ENCODE measurements at regions not wholly inside any gene's neighbourhood (a gene's known extent, or its start where the extent isn't known, plus 50 kb on each side); places are given as distances from the start of the nearest gene placed in this dataset.

DNA sequence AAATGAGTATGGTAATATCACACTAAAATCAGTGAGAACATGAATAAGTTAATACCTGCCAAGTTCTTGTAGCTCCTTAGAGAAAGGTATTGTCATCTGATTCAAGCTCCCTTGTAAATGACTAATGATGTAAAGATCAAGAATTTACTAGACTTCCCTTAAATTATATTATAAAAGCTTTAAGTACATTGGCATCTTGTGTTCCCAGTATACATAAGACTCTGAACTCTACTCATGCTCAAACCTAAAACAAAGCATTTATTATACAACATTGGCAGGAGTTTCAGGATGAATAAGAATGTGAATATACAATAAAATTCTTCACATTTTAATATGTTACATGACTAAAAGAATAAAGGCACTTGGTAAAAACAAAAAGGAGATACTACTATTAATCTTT, 126.8 kb upstream of the UNC5C start:
- Mint-ChIP-seq H3K27ac (ENCODE audit: unreplicated experiment) (no peak overlapping the region), H3K36me3 (ENCODE audit: unreplicated experiment) (no peaks in the 10 kb centered on the region), H3K4me1 (ENCODE audit: unreplicated experiment) (no peaks in the 10 kb centered on the region)

DNA sequence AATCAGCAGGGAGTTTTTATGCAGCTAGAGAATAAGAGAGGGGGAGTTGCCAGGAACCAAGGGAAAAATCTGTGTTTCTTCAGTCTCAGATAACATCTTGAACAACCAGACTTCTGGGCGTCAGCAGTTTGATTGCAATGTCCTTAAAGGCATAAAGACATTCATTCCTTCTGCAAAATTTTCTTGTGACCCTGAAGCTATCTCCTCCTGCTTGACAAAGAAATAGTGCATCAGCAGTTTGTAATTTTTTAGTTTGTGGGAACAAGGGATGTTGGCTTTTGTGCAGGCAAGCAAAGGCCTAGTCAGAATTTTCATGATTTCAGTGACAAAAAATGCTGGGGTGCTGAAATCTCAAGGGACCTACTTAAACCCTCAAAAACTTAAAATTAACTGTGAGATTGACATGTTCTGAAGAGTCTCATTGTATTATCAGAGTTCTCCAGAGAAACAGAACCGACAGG, 125.8 kb upstream of the UNC5C start:
- no peak for DNase-seq (ENCODE audit: extremely low spot score, unreplicated experiment)
- no peak overlapping the region for H3K27ac Mint-ChIP-seq (ENCODE audit: unreplicated experiment)
- no peaks in the 10 kb centered on the region for H3K27me3 Mint-ChIP-seq (ENCODE audit: unreplicated experiment)
- H3K4me3 Mint-ChIP-seq (ENCODE audit: unreplicated experiment) = no peak overlapping the region
- H3K4me1 Mint-ChIP-seq (ENCODE audit: unreplicated experiment) = no peaks in the 10 kb centered on the region
- H3K9me3 Mint-ChIP-seq (ENCODE audit: unreplicated experiment) = no peaks in the 10 kb centered on the region
- H3K36me3 Mint-ChIP-seq (ENCODE audit: unreplicated experiment) = no peaks in the 10 kb centered on the region
- TF ChIP-seq, protein P1, sequence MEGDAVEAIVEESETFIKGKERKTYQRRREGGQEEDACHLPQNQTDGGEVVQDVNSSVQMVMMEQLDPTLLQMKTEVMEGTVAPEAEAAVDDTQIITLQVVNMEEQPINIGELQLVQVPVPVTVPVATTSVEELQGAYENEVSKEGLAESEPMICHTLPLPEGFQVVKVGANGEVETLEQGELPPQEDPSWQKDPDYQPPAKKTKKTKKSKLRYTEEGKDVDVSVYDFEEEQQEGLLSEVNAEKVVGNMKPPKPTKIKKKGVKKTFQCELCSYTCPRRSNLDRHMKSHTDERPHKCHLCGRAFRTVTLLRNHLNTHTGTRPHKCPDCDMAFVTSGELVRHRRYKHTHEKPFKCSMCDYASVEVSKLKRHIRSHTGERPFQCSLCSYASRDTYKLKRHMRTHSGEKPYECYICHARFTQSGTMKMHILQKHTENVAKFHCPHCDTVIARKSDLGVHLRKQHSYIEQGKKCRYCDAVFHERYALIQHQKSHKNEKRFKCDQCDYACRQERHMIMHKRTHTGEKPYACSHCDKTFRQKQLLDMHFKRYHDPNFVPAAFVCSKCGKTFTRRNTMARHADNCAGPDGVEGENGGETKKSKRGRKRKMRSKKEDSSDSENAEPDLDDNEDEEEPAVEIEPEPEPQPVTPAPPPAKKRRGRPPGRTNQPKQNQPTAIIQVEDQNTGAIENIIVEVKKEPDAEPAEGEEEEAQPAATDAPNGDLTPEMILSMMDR (IDR thresholded peaks at IDR 0.05) = no peak

More for the DNA sequence above, 126.8 kb upstream of the UNC5C start:
- TF ChIP-seq, protein P1 (IDR thresholded peaks at IDR 0.05) = no peak
- no peaks in the 10 kb centered on the region for H3K9me3 Mint-ChIP-seq (ENCODE audit: unreplicated experiment)
- no peaks in the 10 kb centered on the region for H3K27me3 Mint-ChIP-seq (ENCODE audit: unreplicated experiment)
- no peak overlapping the region for H3K4me3 Mint-ChIP-seq (ENCODE audit: unreplicated experiment)
- no peak for DNase-seq (ENCODE audit: extremely low spot score, unreplicated experiment)

DNA sequence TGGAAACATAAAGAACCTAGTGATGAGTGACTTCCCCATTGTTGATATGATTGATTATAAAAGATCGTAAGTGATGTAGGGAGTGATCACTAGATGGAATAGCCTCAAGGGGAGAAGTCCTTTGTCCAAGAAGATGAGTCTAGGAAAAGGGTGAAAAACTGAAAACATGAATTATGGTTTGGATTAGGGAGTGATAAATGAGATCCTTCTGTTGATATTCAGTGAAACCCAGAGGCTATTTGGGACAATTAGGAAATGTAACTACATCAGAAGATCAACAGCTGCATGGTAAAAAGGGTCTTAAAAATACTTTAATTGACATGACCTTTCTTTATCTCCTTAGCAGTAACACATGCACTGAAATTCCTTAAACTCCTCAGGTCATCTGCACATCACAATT, 124.0 kb upstream of the UNC5C start:
- no peak for DNase-seq (ENCODE audit: extremely low spot score, unreplicated experiment)
- Mint-ChIP-seq H3K4me1 (ENCODE audit: unreplicated experiment) (no peaks in the 10 kb centered on the region), H3K9me3 (ENCODE audit: unreplicated experiment) (no peaks in the 10 kb centered on the region), H3K27ac (ENCODE audit: unreplicated experiment) (no peak overlapping the region), H3K27me3 (ENCODE audit: unreplicated experiment) (no peaks in the 10 kb centered on the region), H3K36me3 (ENCODE audit: unreplicated experiment) (no peaks in the 10 kb centered on the region), H3K4me3 (ENCODE audit: unreplicated experiment) (no peak overlapping the region)
- TF ChIP-seq, protein P1 (IDR thresholded peaks at IDR 0.05) = no peak

DNA sequence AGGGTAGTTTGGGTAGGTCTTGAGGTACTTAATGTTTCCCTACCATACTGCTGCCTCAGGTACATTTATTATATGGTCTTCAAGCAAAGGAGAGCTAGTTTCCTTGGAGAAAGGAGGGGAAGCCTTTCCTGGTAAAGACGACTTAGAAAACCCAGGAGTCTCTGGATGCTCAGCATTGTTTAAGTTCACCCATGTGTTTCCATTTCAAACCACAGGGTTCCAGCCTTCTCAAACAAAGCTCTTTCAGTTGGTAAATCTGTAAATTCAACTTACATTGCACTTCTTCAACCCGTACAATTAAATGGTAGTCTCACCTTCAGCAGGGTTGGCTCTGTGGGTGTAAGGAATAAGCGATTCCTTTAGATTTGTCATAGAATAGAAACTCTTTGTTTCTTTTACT, 111.9 kb upstream of the UNC5C start:
- Mint-ChIP-seq H3K36me3 (ENCODE audit: unreplicated experiment) (peaks cover 1% of the 10 kb centered on the region), H3K4me1 (ENCODE audit: unreplicated experiment) (no peaks in the 10 kb centered on the region), H3K4me3 (ENCODE audit: unreplicated experiment) (no peak overlapping the region), H3K9me3 (ENCODE audit: unreplicated experiment) (peaks cover 27% of the 10 kb centered on the region), H3K27me3 (ENCODE audit: unreplicated experiment) (peaks cover 4% of the 10 kb centered on the region), H3K27ac (ENCODE audit: unreplicated experiment) (no peak overlapping the region)
- no peak for DNase-seq (ENCODE audit: extremely low spot score, unreplicated experiment)
- TF ChIP-seq, protein P1 (IDR thresholded peaks at IDR 0.05) = no peak

DNA sequence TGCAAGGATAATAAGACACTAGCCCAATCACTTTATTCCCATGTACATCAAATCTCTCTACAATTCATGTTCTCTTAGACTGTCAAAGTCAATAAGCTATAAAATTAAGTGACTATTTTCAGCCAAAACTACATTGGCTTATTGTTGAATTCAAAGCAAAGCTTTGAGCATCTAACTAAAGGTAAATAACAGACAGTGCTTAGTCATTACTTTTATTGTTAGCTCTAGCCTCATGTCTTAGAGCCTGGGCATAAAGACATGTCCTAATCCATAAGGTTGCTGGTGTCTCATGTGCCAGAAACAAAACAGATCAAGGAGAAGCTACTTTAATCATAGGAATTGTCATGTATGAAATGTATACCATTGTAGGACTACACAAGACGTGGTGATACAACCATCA, 103.1 kb upstream of the UNC5C start:
- Mint-ChIP-seq H3K27me3 (ENCODE audit: unreplicated experiment) (no peaks in the 10 kb centered on the region), H3K4me3 (ENCODE audit: unreplicated experiment) (no peak overlapping the region), H3K27ac (ENCODE audit: unreplicated experiment) (no peak overlapping the region), H3K4me1 (ENCODE audit: unreplicated experiment) (no peaks in the 10 kb centered on the region), H3K36me3 (ENCODE audit: unreplicated experiment) (peaks cover 2% of the 10 kb centered on the region), H3K9me3 (ENCODE audit: unreplicated experiment) (peaks cover 20% of the 10 kb centered on the region)
- TF ChIP-seq, protein P1 (IDR thresholded peaks at IDR 0.05) = no peak
- DNase-seq (ENCODE audit: extremely low spot score, unreplicated experiment) = no peak
